ENCODE measurements at regions not wholly inside any gene's neighbourhood (a gene's known extent, or its start where the extent isn't known, plus 50 kb on each side); places are given as distances from the start of the nearest gene placed in this dataset.
"Not testable (repeated sequence)": the region's sequence is repeated elsewhere in the genome, so short reads cannot be mapped to it uniquely, and the experiment has no call there.

GRCh38 chr5:152106571-152106970 is 181.9 kb upstream of the GLRA1 start:
- no peak for DNase-seq

GRCh38 chr5:152105085-152105484 is 180.4 kb upstream of the GLRA1 start:
- DNase-seq = no peak

- DNase-seq = no peak
Observed at GRCh38 chr5:152104211-152104610, 179.6 kb upstream of the GLRA1 start.

DNA sequence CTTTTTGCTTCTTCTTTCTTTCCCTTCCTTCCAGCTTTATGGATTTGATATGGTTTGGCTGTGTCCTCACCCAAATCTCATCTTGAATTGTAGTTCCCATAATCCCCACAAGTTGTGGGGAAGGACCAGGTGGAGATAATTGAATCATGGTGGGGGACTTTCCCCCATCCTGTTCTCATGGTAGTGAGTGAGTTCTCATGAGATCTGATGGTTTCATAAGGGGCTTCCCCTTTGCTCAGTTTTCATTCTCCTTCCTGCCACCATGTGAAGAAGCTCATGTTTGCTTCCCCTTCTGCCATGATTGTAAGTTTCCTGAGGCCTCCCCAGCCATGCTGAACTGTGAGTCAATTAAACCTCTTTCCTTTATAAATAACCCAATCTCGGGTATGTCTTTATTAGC is 178.3 kb upstream of the GLRA1 start:
- not testable (repeated sequence) for DNase-seq

DNA sequence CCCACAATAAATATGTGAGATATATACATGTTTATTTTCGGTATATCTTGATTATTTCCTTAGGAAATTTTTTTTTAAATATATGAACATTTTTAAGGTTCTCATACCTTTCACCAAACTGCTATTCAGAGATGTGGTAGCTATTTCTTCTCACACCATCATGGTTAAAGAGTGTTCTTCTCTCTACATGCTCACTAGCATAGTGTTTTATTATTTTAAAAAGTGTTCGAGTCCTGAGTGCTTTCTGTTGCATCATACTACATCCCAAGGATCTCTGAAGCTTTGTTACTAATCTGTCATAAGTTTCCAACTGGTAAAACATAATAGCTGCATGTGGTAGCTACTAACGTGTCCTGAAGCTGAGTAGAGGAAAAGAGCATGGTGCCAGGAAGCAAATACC is 177.4 kb upstream of the GLRA1 start:
- no peak for DNase-seq

GRCh38 chr5:152100462-152100861 is 175.8 kb upstream of the GLRA1 start:
- DNase-seq = no peak

DNA sequence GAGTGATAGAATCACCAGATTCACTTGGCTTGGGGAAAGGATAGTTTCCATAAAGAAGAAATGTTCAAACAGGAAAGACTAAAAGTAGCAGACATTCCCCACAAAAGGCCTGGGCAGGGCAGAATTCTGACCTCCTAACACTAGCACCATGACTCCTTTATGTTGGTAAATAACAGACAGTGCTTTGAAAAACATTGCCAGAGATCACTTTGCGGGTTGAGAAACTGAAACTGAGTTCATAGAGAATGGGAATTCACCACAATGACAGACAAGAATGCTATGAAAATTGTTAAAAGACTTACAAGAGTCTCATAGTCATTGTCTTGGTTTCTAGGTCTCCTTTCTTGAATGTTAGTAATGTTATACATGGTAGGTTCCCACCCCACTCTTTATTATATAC is 172.5 kb upstream of the GLRA1 start:
- DNase-seq = no peak

GRCh38 chr5:152094716-152095115 is 170.1 kb upstream of the GLRA1 start:
- no peak for DNase-seq

- DNase-seq = no peak
Observed at GRCh38 chr5:152094060-152094459, 169.4 kb upstream of the GLRA1 start.

- DNase-seq = no peak
Observed at GRCh38 chr5:152092580-152092979, 167.9 kb upstream of the GLRA1 start.

- no peak for DNase-seq
Observed at GRCh38 chr5:152089644-152090043, 165.0 kb upstream of the GLRA1 start.

- no peak for DNase-seq
Observed at GRCh38 chr5:152086668-152087067, 162.0 kb upstream of the GLRA1 start.

GRCh38 chr5:152084476-152084875 is 159.8 kb upstream of the GLRA1 start:
- DNase-seq = no peak

DNA sequence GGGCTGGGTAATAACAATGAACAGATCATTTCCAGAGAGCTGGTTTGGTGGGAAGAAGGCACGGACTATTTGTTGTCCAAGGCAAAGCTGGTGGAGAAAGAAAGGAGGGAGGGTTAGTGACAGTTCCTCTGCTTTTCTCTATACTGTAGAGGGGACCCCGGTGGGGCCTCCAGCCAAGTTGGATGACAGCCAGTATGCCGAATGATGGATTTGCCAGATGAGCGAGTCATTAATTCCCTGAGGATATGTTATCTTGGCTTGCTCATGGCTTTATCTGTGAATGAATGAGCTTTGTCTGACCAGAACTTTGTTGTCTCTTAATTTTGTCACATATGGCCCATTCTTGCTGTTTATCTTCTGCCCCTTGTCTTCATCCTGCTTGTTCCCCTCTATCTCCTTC is 158.6 kb upstream of the GLRA1 start:
- DNase-seq = no peak

GRCh38 chr5:152072091-152072490 is 147.4 kb upstream of the GLRA1 start:
- DNase-seq = peak; percentile 75

- DNase-seq = no peak
Observed at GRCh38 chr5:152070591-152070990, 145.9 kb upstream of the GLRA1 start.

DNA sequence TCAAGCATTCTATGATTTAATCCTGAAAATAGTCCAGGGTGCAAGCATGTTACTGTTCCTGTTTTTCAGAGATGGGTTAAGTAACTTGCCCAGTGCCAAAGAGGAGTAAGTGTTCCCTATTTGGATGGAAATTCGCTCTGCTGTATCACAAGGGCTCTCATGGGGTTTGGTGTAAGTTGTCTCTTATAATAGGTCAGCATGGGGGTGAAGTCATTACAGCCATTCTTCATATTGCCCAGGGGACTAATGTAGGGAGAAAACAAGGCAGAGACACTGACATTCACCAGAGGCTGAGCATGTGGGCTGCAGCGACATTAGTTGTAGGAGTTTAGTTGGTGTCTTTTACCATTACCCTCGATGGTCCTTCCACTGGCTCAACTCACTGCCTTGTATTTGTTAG is 142.1 kb upstream of the GLRA1 start:
- no peak for DNase-seq

DNA sequence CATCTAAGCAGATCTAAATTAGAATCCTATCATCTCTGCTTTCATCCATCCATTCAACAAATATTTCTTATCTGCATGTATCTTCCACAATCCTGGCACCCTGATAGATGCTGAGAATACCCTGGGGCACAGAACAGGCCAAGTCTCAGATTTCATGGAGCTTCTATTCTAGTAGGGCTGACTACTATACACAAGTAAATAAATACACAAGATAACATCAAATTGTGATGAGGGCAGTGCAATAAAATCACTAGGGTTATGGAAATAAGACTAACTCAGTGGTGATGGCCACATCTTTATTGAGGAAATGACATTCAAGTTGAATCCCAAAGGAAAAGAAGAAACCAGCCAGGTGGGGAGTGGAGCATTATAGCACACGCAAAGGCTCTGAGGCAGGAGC is 138.4 kb upstream of the GLRA1 start:
- no peak for DNase-seq

DNA sequence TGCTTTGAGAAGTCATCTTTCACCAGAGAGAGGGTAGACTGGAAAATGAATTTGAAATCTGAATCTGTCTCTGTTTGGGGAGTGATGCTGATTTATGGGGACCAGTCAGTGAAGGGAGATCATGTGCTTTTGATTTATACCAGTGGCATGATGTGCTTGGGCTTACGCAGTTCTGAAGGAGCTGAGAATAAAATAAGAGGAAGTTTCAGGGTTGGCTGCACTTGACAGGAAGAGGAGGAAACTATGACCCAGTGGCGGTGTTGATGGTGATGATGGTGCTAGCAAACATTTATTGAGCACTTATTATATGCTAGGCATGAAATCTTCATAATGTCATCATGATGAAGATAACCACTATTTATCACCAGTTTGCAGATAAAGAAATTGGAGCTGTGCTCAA is 136.4 kb upstream of the GLRA1 start:
- DNase-seq = no peak

GRCh38 chr5:152058267-152058666 is 133.6 kb upstream of the GLRA1 start:
- DNase-seq = no peak

GRCh38 chr5:152056931-152057330 is 132.3 kb upstream of the GLRA1 start:
- no peak for DNase-seq

DNA sequence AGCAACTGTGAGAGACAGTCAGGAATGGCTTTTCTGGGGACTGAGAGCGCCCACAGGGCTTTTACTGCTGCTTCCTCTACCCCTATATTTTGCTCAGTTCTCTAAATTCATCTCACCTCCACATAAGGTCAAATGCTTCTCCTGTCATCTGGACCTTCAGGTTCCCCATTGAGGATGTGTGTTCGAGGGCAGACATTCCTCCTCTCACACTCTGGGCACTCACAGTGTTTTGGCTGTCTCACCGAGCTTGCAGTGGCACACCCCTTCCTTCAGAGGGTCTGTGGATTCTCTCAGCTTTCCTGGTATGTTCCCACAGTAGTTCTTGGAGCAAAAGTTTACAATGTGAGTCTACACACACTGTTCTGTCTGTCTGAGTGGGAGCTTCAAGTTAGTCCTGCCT is 127.8 kb upstream of the GLRA1 start:
- no peak for DNase-seq

GRCh38 chr5:152051499-152052454 is 127.1 kb upstream of the GLRA1 start:
- DNase-seq = no peak

DNA sequence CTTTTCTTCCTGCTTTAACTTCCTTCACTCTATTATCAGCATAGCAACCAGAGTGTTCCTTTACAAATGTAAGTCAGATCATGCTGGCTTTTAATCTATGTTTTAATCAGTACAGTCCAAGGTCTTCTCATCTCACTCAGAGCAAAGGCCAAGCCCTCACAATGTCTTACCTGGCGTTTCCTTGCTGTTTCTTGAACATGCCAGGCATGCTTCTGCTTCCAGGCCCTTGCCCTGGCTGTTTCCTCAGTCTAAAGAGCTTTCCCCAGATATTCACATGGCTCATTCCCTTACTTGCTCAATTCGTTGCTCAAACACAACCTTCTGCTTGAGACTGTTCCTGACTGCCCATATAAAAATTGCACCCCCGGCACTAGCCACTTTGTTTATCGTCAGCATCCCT is 121.7 kb upstream of the GLRA1 start:
- no peak for DNase-seq

GRCh38 chr5:152038856-152039255 is 114.2 kb upstream of the GLRA1 start:
- DNase-seq = peak; percentile 27
